D721Med (cell line): ENCODE measurements at regions not wholly inside any gene's neighbourhood (a gene's known extent, or its start where the extent isn't known, plus 50 kb on each side); places are given as distances from the start of the nearest gene placed in this dataset.

Experiments
- DNase-seq: peaks from one replicate; pipeline ENCODE4 v3.0.0; 2011; ENCODE audit warnings: low spot score; ENCODE audit not compliant: insufficient read length
- FAIRE-seq: peaks from 2 replicates; lab custom pipeline; 2011; peaks lifted over from hg19 to GRCh38; lab: Jason Lieb, UNC
- TF ChIP-seq, protein P1 (sequence below): IDR thresholded peaks from 2 replicates; pipeline ENCODE4 v1.5.1; 2012; ENCODE audit warnings: mild to moderate bottlenecking, control low read depth; ENCODE audit not compliant: insufficient read depth; ENCODE audit errors: missing control alignments

DNA sequence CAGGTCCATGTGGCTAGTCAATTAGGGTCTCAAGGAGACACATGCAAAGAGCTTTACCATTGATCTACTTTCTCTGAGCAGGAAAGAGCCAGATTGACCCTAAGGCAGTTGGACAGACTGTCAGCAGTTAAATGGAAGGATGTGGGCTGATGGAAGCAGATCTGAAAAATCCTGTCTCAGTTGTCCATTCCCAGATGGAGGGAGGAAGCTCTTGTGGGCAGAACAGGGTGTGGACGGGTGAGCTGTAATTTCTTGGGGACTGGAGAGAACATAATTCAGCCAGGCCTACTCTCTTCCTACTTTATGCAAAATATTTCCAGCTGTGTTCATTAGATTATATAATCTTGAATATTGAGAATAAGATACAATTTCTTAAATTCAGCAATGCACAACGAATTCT is 163.6 kb downstream of the GNAT3 start:
- TF ChIP-seq, protein P1, sequence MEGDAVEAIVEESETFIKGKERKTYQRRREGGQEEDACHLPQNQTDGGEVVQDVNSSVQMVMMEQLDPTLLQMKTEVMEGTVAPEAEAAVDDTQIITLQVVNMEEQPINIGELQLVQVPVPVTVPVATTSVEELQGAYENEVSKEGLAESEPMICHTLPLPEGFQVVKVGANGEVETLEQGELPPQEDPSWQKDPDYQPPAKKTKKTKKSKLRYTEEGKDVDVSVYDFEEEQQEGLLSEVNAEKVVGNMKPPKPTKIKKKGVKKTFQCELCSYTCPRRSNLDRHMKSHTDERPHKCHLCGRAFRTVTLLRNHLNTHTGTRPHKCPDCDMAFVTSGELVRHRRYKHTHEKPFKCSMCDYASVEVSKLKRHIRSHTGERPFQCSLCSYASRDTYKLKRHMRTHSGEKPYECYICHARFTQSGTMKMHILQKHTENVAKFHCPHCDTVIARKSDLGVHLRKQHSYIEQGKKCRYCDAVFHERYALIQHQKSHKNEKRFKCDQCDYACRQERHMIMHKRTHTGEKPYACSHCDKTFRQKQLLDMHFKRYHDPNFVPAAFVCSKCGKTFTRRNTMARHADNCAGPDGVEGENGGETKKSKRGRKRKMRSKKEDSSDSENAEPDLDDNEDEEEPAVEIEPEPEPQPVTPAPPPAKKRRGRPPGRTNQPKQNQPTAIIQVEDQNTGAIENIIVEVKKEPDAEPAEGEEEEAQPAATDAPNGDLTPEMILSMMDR, result no peak
- FAIRE-seq, result no peak

DNA sequence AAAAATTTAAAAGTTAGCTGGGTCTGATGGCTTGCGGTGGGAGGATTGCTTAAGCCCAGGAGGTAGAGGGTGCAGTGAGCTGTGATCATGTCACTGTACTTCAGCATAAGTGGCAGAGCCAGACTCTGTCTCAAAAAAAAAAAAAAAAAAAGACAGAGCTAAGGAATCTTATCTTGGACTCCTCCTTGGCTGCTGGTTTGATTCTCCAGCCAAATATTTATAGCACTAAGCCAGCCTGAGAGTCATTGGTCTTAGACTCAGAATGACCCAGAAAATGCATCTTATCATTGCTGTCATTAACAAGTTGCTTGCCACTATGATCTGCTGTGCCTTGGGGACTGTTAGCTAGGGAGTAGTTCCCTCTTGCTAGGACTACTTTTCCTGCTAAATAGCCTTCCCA is 164.7 kb downstream of the GNAT3 start:
- TF ChIP-seq, protein P1, result no peak
- FAIRE-seq (no peak), DNase-seq (no peak)

More for the DNA sequence above, 163.6 kb downstream of the GNAT3 start:
- DNase-seq, result no peak

DNA sequence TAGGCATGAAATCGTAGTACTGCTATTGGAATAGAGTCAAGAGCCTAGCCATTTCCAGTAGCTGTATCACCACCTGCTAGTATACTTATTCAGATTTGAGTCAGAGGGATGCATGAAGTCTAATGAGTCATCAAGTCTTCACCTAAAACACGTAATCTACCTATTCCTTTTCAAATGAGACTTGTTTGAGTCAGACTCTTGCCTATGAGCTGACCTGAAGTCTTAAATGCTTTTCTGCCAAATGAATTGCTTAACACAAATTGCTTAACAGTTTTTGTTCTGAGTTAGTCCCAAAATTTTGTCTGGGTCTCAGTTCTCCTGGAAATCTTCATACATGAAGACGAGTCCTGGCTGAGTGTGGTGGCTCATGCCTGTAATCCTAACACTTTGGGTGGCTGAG is 165.2 kb downstream of the GNAT3 start:
- TF ChIP-seq, protein P1, result no peak
- FAIRE-seq (no peak), DNase-seq (no peak)

DNA sequence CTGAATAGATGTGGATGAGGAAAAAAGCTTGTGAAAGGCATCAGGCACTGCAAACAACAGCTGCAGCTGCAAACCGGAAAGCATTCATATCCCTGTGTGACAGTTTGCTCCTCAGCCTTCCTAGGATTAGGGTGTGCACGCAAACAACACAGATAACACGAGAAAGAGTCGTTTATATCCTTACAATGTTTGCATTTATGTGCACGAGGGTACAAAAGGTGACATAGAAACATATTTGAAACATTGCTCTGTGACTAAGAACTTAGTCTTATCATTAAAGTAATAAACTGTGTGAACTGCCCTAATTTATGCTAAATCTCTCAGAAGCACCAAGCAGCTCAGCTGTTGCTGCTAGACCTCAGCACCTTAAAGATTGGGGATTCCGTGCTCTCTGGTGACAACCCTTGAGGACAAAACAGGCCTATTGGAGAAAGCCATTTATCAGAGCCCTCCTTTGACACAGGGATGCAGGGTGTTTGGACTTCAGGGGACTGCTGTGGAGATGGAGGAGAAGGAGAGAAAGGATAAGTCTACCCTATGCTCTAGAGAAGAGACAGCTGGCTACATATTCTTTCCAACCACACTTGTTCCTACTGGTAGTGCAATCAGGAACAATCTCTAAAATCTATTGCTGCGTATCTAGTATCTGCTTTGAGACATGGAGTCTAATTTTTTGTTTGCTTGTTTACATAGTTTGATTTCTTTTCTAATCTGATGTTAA is 176.2 kb downstream of the GNAT3 start:
- TF ChIP-seq, protein P1, result no peak
- DNase-seq (no peak), FAIRE-seq (no peak)

DNA sequence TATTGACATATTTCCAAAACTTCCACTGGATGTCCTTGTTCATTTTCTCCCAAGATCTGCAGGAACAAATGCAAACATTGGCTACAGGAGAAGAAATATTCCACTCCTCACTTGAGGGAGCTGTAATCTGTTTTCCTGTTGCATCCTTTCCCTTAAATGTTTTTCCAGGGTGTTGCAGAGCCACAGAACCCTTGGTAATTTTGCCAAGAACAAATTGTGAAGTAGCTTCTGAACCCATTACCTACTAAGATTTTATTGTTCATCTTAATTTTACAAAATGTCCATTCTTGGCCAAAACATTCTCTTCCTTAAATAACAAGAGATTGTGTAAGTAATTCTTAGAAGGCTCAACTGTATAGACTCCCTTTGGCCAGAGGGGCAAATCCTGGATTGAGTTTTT is 177.0 kb downstream of the GNAT3 start:
- TF ChIP-seq, protein P1, result no peak
- FAIRE-seq, result no peak
- DNase-seq, result no peak

DNA sequence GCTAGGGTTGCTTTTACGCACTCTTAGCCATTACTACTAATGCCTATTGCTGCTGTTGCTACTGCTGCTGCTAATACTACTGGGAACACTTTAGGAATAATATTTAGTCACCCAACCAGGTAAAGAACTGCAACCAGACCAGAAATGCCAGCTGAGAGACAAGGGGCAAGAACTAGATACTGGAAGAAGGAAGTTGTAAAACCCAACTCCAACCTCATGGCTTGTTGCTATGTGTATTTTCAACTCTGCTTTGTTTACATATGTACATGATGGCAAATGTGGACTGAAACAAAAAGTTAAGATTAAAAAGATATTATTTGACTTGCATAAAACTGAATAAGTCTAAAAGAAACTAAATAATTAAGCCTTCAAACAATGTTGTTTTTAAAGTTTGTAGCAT is 177.7 kb downstream of the GNAT3 start:
- TF ChIP-seq, protein P1, result no peak
- DNase-seq (no peak), FAIRE-seq (no peak)

DNA sequence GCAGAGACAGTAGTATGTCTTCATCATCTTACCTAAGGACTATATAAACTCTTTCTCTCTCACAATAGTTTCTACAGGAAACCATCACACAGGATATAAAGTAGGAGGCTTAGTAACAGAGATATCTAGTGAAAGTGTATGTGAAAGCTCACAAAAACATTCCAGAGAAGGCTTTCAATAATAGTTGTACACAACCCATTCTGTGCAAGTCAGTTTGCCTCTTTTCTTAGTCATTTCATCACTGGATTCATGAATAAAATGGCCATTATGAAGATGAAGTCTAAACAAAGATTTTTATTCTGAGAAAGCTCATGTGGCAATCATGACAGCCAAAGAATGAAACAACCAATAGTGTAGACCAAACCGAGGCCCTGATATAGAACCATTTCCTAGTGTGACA is 178.8 kb downstream of the GNAT3 start:
- DNase-seq (no peak), FAIRE-seq (no peak)
- TF ChIP-seq, protein P1, result no peak
